Immature natural killer cell (primary cell): ENCODE measurements at regions not wholly inside any gene's neighbourhood (a gene's known extent, or its start where the extent isn't known, plus 50 kb on each side); places are given as distances from the start of the nearest gene placed in this dataset.

Experiments used
- DNase-seq, 3 donors: peaks; one replicate each; pipeline ENCODE4 v3.0.0; 2022; ENCODE audit warnings: mixed read lengths in 1 of 3
- H3K27ac Mint-ChIP-seq, 6 donors: one replicate each; pipeline ENCODE4 v1.8.0; 2020; ENCODE audit warnings: mixed read lengths in 6 of 6, mild to moderate bottlenecking in 5 of 6, inconsistent platforms in 4 of 6, moderate library complexity in 3 of 6
- H3K27me3 Mint-ChIP-seq, 3 donors: one replicate each; pipeline ENCODE4 v1.8.0; 2020 to 2021; ENCODE audit warnings: low read depth in 3 of 3, mild to moderate bottlenecking in 3 of 3, mixed read lengths in 3 of 3, moderate library complexity in 3 of 3, inconsistent platforms in 1 of 3
- H3K36me3 Mint-ChIP-seq, 3 donors: one replicate each; pipeline ENCODE4 v1.8.0; 2020; ENCODE audit warnings: mixed read lengths in 3 of 3, inconsistent platforms in 2 of 3, mild to moderate bottlenecking in 2 of 3
- H3K4me1 Mint-ChIP-seq, 2 donors: one replicate each; pipeline ENCODE4 v1.8.0; 2020; ENCODE audit warnings: inconsistent platforms in 2 of 2, mild to moderate bottlenecking in 2 of 2, mixed read lengths in 2 of 2, moderate library complexity in 1 of 2
- H3K4me3 Mint-ChIP-seq, 5 donors: one replicate each; pipeline ENCODE4 v1.8.0; 2020; ENCODE audit warnings: mild to moderate bottlenecking in 5 of 5, mixed read lengths in 5 of 5, inconsistent platforms in 3 of 5, moderate library complexity in 3 of 5
- H3K9me3 Mint-ChIP-seq, 6 donors: one replicate each; pipeline ENCODE4 v1.8.0; 2020; ENCODE audit warnings: mild to moderate bottlenecking in 6 of 6, mixed read lengths in 6 of 6, inconsistent platforms in 4 of 6, moderate library complexity in 3 of 6

GRCh38 chr10:44310762-44311562, 73.9 kb downstream of the CXCL12 start:
- Mint-ChIP-seq H3K27me3 (peaks cover 10 to 19% (median 11%) of the 10 kb centered on the region in 3 donors), H3K4me1 (peaks cover 36 to 55% of the 10 kb centered on the region in 2 donors), H3K4me3 (peak overlapping the region; percentile 76 to 85 (median 84)), H3K9me3 (no peaks in the 10 kb centered on the region), H3K27ac (peak overlapping the region; percentile 91 to 99 (median 96)), H3K36me3 (no peaks in the 10 kb centered on the region)
- peak; percentile 90 to 91 (median 91) for DNase-seq

GRCh38 chr10:44309939-44310761, 74.7 kb downstream of the CXCL12 start:
- peak overlapping the region; percentile 91 to 99 (median 96) for H3K27ac Mint-ChIP-seq
- H3K27me3 Mint-ChIP-seq, result peaks cover 10 to 19% (median 11%) of the 10 kb centered on the region in 3 donors
- peak overlapping the region; percentile 76 to 85 (median 84) for H3K4me3 Mint-ChIP-seq
- peak; percentile 82 to 85 (median 84) for DNase-seq
- no peaks in the 10 kb centered on the region for H3K9me3 Mint-ChIP-seq
- H3K36me3 Mint-ChIP-seq, result no peaks in the 10 kb centered on the region
- peaks cover 36 to 55% of the 10 kb centered on the region in 2 donors for H3K4me1 Mint-ChIP-seq

- H3K36me3 Mint-ChIP-seq, result no peaks in the 10 kb centered on the region
- H3K9me3 Mint-ChIP-seq, result no peaks in the 10 kb centered on the region
- H3K27ac Mint-ChIP-seq, result peak overlapping the region; percentile 46 to 99 (median 95)
- H3K4me1 Mint-ChIP-seq, result peaks cover 36 to 55% of the 10 kb centered on the region in 2 donors
- peaks cover 10 to 20% (median 11%) of the 10 kb centered on the region in 3 donors for H3K27me3 Mint-ChIP-seq
- DNase-seq, result no peak
- H3K4me3 Mint-ChIP-seq, result peak overlapping the region in 1 of 5 donors; percentile 76
These were observed 75.5 kb downstream of the CXCL12 start for GRCh38 chr10:44309361-44309760.

GRCh38 chr10:44308935-44309334, 76.0 kb downstream of the CXCL12 start:
- no peak for DNase-seq
- no peaks in the 10 kb centered on the region for H3K36me3 Mint-ChIP-seq
- peaks cover 36 to 55% of the 10 kb centered on the region in 2 donors for H3K4me1 Mint-ChIP-seq
- H3K9me3 Mint-ChIP-seq, result no peaks in the 10 kb centered on the region
- H3K27ac Mint-ChIP-seq, result peak overlapping the region in 5 of 6 donors; percentile 28 to 97 (median 81)
- H3K4me3 Mint-ChIP-seq, result no peak overlapping the region
- H3K27me3 Mint-ChIP-seq, result peaks cover 10 to 20% (median 11%) of the 10 kb centered on the region in 3 donors

GRCh38 chr10:44307691-44308090, 77.2 kb downstream of the CXCL12 start:
- Mint-ChIP-seq H3K4me1 (peaks cover 36 to 55% of the 10 kb centered on the region in 2 donors), H3K27ac (peak overlapping the region in 3 of 6 donors; percentile 2 to 57 (median 2)), H3K4me3 (peak overlapping the region in 1 of 5 donors; percentile 2), H3K36me3 (no peaks in the 10 kb centered on the region), H3K27me3 (peaks cover 10 to 20% (median 11%) of the 10 kb centered on the region in 3 donors), H3K9me3 (no peaks in the 10 kb centered on the region)
- DNase-seq, result peak in 2 of 3 donors; percentile 11 to 17

GRCh38 chr10:44306762-44307161, 78.1 kb downstream of the CXCL12 start:
- Mint-ChIP-seq H3K27me3 (peaks cover 10 to 20% (median 11%) of the 10 kb centered on the region in 3 donors), H3K4me1 (peaks cover 32 to 47% of the 10 kb centered on the region in 2 donors), H3K27ac (peak overlapping the region in 5 of 6 donors; percentile 4 to 77 (median 64)), H3K36me3 (no peaks in the 10 kb centered on the region), H3K9me3 (no peaks in the 10 kb centered on the region), H3K4me3 (no peak overlapping the region)
- peak; percentile 10 to 18 (median 12) for DNase-seq

- H3K4me3 Mint-ChIP-seq, result no peak overlapping the region
- no peaks in the 10 kb centered on the region for H3K36me3 Mint-ChIP-seq
- DNase-seq, result no peak
- H3K27me3 Mint-ChIP-seq, result peaks cover 9 to 15% (median 9%) of the 10 kb centered on the region in 3 donors
- peaks cover 27 to 42% of the 10 kb centered on the region in 2 donors for H3K4me1 Mint-ChIP-seq
- H3K9me3 Mint-ChIP-seq, result no peaks in the 10 kb centered on the region
- peak overlapping the region in 4 of 6 donors; percentile 4 to 77 (median 60) for H3K27ac Mint-ChIP-seq
These were observed 78.7 kb downstream of the CXCL12 start for GRCh38 chr10:44306147-44306710.

- DNase-seq, result no peak
- H3K4me3 Mint-ChIP-seq, result no peak overlapping the region
- H3K27me3 Mint-ChIP-seq, result peaks cover 0 to 2% (median 1%) of the 10 kb centered on the region in 3 donors
- no peaks in the 10 kb centered on the region for H3K9me3 Mint-ChIP-seq
- no peaks in the 10 kb centered on the region for H3K36me3 Mint-ChIP-seq
- H3K27ac Mint-ChIP-seq, result no peak overlapping the region
- peaks cover 6% of the 10 kb centered on the region in 2 donors for H3K4me1 Mint-ChIP-seq
These were observed 83.0 kb downstream of the CXCL12 start for GRCh38 chr10:44301781-44302355.

- H3K36me3 Mint-ChIP-seq, result no peaks in the 10 kb centered on the region
- H3K27ac Mint-ChIP-seq, result no peak overlapping the region
- no peaks in the 10 kb centered on the region for H3K4me1 Mint-ChIP-seq
- no peak for DNase-seq
- H3K4me3 Mint-ChIP-seq, result no peak overlapping the region
- H3K27me3 Mint-ChIP-seq, result peaks cover 0 to 2% (median 1%) of the 10 kb centered on the region in 3 donors
- no peaks in the 10 kb centered on the region for H3K9me3 Mint-ChIP-seq
These were observed 83.9 kb downstream of the CXCL12 start for GRCh38 chr10:44300666-44301649.

- no peaks in the 10 kb centered on the region for H3K36me3 Mint-ChIP-seq
- H3K27ac Mint-ChIP-seq, result no peak overlapping the region
- DNase-seq, result no peak
- no peaks in the 10 kb centered on the region for H3K9me3 Mint-ChIP-seq
- H3K4me3 Mint-ChIP-seq, result no peak overlapping the region
- no peaks in the 10 kb centered on the region for H3K4me1 Mint-ChIP-seq
- peaks cover 0 to 2% (median 0%) of the 10 kb centered on the region in 3 donors for H3K27me3 Mint-ChIP-seq
These were observed 86.2 kb downstream of the CXCL12 start for GRCh38 chr10:44298713-44299112.

GRCh38 chr10:44297963-44298362, 86.9 kb downstream of the CXCL12 start:
- H3K27ac Mint-ChIP-seq, result no peak overlapping the region
- H3K27me3 Mint-ChIP-seq, result peaks cover 0 to 3% (median 2%) of the 10 kb centered on the region in 3 donors
- no peaks in the 10 kb centered on the region for H3K4me1 Mint-ChIP-seq
- DNase-seq, result no peak
- no peaks in the 10 kb centered on the region for H3K9me3 Mint-ChIP-seq
- H3K36me3 Mint-ChIP-seq, result no peaks in the 10 kb centered on the region
- no peak overlapping the region for H3K4me3 Mint-ChIP-seq

- Mint-ChIP-seq H3K9me3 (no peaks in the 10 kb centered on the region), H3K4me3 (no peak overlapping the region), H3K4me1 (no peaks in the 10 kb centered on the region), H3K36me3 (no peaks in the 10 kb centered on the region), H3K27me3 (peaks cover 0 to 11% (median 5%) of the 10 kb centered on the region in 3 donors), H3K27ac (no peak overlapping the region)
- no peak for DNase-seq
These were observed 89.2 kb downstream of the CXCL12 start for GRCh38 chr10:44295644-44296241.
